DND-41 (cell line): ENCODE measurements at regions not wholly inside any gene's neighbourhood (a gene's known extent, or its start where the extent isn't known, plus 50 kb on each side); places are given as distances from the start of the nearest gene placed in this dataset.

ENCODE experiments used
- ATAC-seq: fragments of 200-7000 bp; cut with Tn5 transposase; 3 replicates; pipeline ENCODE4 v1.9.1; 2021; ENCODE audit warnings: low read depth; ENCODE audit not compliant: insufficient read depth
- DNase-seq: peaks from one replicate; pipeline ENCODE4 v3.0.0-alpha.2; 2020
- H2AFZ ChIP-seq: 2 replicates; pipeline ENCODE4 v1.6.0; 2012; ENCODE audit warnings: low read depth, low read length
- H3K27ac ChIP-seq: 2 replicates; pipeline ENCODE4 v1.5.1; 2012; ENCODE audit warnings: low read length, inconsistent platforms
- H3K27me3 ChIP-seq: fragments of 200-600 bp; sonication (generic); 2 replicates; pipeline ENCODE4 v1.6.0; 2012; ENCODE audit warnings: low read length, mild to moderate bottlenecking, inconsistent platforms; ENCODE audit not compliant: insufficient read depth, poor library complexity
- H3K36me3 ChIP-seq: 2 replicates; pipeline ENCODE4 v1.5.1; 2012; ENCODE audit warnings: low read length, inconsistent platforms; ENCODE audit not compliant: insufficient read depth
- H3K4me1 ChIP-seq: 2 replicates; pipeline ENCODE4 v1.5.1; 2012; ENCODE audit warnings: mild to moderate bottlenecking, low read length; ENCODE audit not compliant: insufficient read depth
- H3K4me2 ChIP-seq: 2 replicates; pipeline ENCODE4 v1.6.0; 2012; ENCODE audit warnings: mild to moderate bottlenecking, moderate library complexity, low read length, inconsistent platforms; ENCODE audit not compliant: insufficient read depth
- H3K4me3 ChIP-seq, 2 experiments: fragments of 200-600 bp in 1 of 2; shearing (Covaris generic) in 1 of 2; 2 replicates each; pipeline ENCODE4 v1.5.1; 2012 to 2016; ENCODE audit warnings: inconsistent platforms in 2 of 2, low read length in 2 of 2, mild to moderate bottlenecking in 2 of 2, low read depth in 1 of 2, moderate library complexity in 1 of 2
- H3K79me2 ChIP-seq: 2 replicates; pipeline ENCODE4 v1.6.0; 2012; ENCODE audit warnings: low read length, inconsistent platforms; ENCODE audit not compliant: insufficient read depth
- H3K9ac ChIP-seq: 2 replicates; pipeline ENCODE4 v1.6.0; 2012; ENCODE audit warnings: low read depth, mild to moderate bottlenecking, inconsistent platforms, low read length, moderate library complexity
- H3K9me3 ChIP-seq: 2 replicates; pipeline ENCODE4 v1.5.1; 2012; ENCODE audit warnings: low read length, moderate library complexity, mild to moderate bottlenecking, inconsistent platforms; ENCODE audit not compliant: insufficient read depth, severe bottlenecking
- H4K20me1 ChIP-seq: 2 replicates; pipeline ENCODE4 v1.6.0; 2012; ENCODE audit warnings: low read length; ENCODE audit not compliant: insufficient read depth
- CTCF ChIP-seq: IDR thresholded peaks from 2 replicates; pipeline ENCODE4 v1.5.1; 2012; ENCODE audit warnings: borderline replicate concordance, low read length, moderate library complexity, mild to moderate bottlenecking; ENCODE audit not compliant: poor library complexity, severe bottlenecking; ENCODE audit errors: extremely low read depth
- EZH2 ChIP-seq: IDR thresholded peaks from 3 replicates; pipeline ENCODE4 v1.6.1; 2012; ENCODE audit warnings: borderline replicate concordance, low read depth, mild to moderate bottlenecking, moderate library complexity, low read length, inconsistent platforms; ENCODE audit not compliant: severe bottlenecking

- Histone ChIP-seq H3K79me2 (no peaks in the 10 kb centered on the region), H4K20me1 (no peaks in the 10 kb centered on the region), H3K27ac (no peak overlapping the region), H3K36me3 (no peaks in the 10 kb centered on the region), H3K9me3 (no peaks in the 10 kb centered on the region), H3K4me1 (no peaks in the 10 kb centered on the region), H3K4me3 (no peak overlapping the region), H3K27me3 (no peaks in the 10 kb centered on the region), H2AFZ (no peak overlapping the region), H3K4me2 (no peak overlapping the region), H3K9ac (no peak overlapping the region)
- TF ChIP-seq EZH2 = no peak
- no peak for TF ChIP-seq CTCF
- DNase-seq (no peak), ATAC-seq (no peak)
Measured at GRCh38 chr16:48102083-48103008, 53.4 kb downstream of the ABCC12 start.

- H3K27me3 ChIP-seq = no peaks in the 10 kb centered on the region
- H3K27ac ChIP-seq = no peak overlapping the region
- no peak for TF ChIP-seq CTCF
- no peak for TF ChIP-seq EZH2
- no peak for ATAC-seq
- no peak overlapping the region for H3K9ac ChIP-seq
- no peaks in the 10 kb centered on the region for H4K20me1 ChIP-seq
- no peak overlapping the region for H3K4me2 ChIP-seq
- no peaks in the 10 kb centered on the region for H3K79me2 ChIP-seq
- no peak overlapping the region for H3K4me3 ChIP-seq
- no peaks in the 10 kb centered on the region for H3K4me1 ChIP-seq
- no peaks in the 10 kb centered on the region for H3K36me3 ChIP-seq
- no peak overlapping the region for H2AFZ ChIP-seq
- no peak for DNase-seq
- no peaks in the 10 kb centered on the region for H3K9me3 ChIP-seq
Measured at GRCh38 chr16:48101069-48101674, 54.6 kb downstream of the ABCC12 start.

GRCh38 chr16:48099455-48099854 lies 56.3 kb downstream of the ABCC12 start:
- TF ChIP-seq CTCF (no peak), EZH2 (no peak)
- Histone ChIP-seq H3K79me2 (no peaks in the 10 kb centered on the region), H3K27me3 (no peaks in the 10 kb centered on the region), H3K9me3 (no peaks in the 10 kb centered on the region), H3K36me3 (no peaks in the 10 kb centered on the region), H3K9ac (no peak overlapping the region), H3K4me2 (no peak overlapping the region), H4K20me1 (no peaks in the 10 kb centered on the region), H2AFZ (no peak overlapping the region), H3K27ac (no peak overlapping the region), H3K4me3 (no peak overlapping the region), H3K4me1 (no peaks in the 10 kb centered on the region)
- DNase-seq = no peak
- no peak for ATAC-seq
